Endodermal cell (in vitro differentiated cells): ENCODE measurements at regions not wholly inside any gene's neighbourhood (a gene's known extent, or its start where the extent isn't known, plus 50 kb on each side); places are given as distances from the start of the nearest gene placed in this dataset.
"Not testable (repeated sequence)": the region's sequence is repeated elsewhere in the genome, so short reads cannot be mapped to it uniquely, and the experiment has no call there.

Experiments
- DNase-seq: peaks from one replicate; pipeline ENCODE4 v3.0.0-alpha.2; 2017
- H3K27ac ChIP-seq: 2 replicates; pipeline ENCODE4 v1.5.1; 2013; ENCODE audit warnings: mild to moderate bottlenecking, low read depth, low read length, moderate library complexity
- H3K27me3 ChIP-seq: 2 replicates; pipeline ENCODE4 v1.6.1; 2013; ENCODE audit warnings: mild to moderate bottlenecking, low read length, moderate library complexity; ENCODE audit not compliant: insufficient read depth, control insufficient read depth, poor library complexity, severe bottlenecking
- H3K36me3 ChIP-seq: 2 replicates; pipeline ENCODE4 v1.7.0; 2013; ENCODE audit warnings: mild to moderate bottlenecking, low read length, moderate library complexity; ENCODE audit not compliant: control insufficient read depth, insufficient read depth
- H3K4me1 ChIP-seq: one replicate; pipeline ENCODE4 v1.7.0; 2013; ENCODE audit warnings: low read length; ENCODE audit not compliant: control insufficient read depth, insufficient read depth
- H3K4me3 ChIP-seq: 2 replicates; pipeline ENCODE4 v1.5.1; 2013; ENCODE audit warnings: mild to moderate bottlenecking, low read length, moderate library complexity
- H3K9ac ChIP-seq: 2 replicates; pipeline ENCODE4 v1.6.1; 2013; ENCODE audit warnings: mild to moderate bottlenecking, low read length, moderate library complexity; ENCODE audit not compliant: poor library complexity, severe bottlenecking; ENCODE audit errors: extremely low read depth
- H3K9me3 ChIP-seq: 2 replicates; pipeline ENCODE4 v1.6.1; 2013; ENCODE audit warnings: mild to moderate bottlenecking, low read length, moderate library complexity; ENCODE audit not compliant: control insufficient read depth
- H3K27ac Mint-ChIP-seq: 2 replicates; pipeline ENCODE4 v1.8.0; 2020; ENCODE audit warnings: mixed read lengths
- H3K27me3 Mint-ChIP-seq: 2 replicates; pipeline ENCODE4 v1.8.0; 2021; ENCODE audit warnings: mild to moderate bottlenecking, mixed read lengths; ENCODE audit not compliant: insufficient read depth
- H3K36me3 Mint-ChIP-seq: 2 replicates; pipeline ENCODE4 v1.8.0; 2020; ENCODE audit warnings: low read depth, mixed read lengths
- H3K4me1 Mint-ChIP-seq: 2 replicates; pipeline ENCODE4 v1.8.0; 2020; ENCODE audit warnings: mixed read lengths
- H3K4me3 Mint-ChIP-seq: 2 replicates; pipeline ENCODE4 v1.8.0; 2020; ENCODE audit warnings: mild to moderate bottlenecking, moderate library complexity, mixed read lengths
- H3K9me3 Mint-ChIP-seq: 2 replicates; pipeline ENCODE4 v1.8.0; 2020; ENCODE audit warnings: mild to moderate bottlenecking, mixed read lengths
- CTCF ChIP-seq: fragments of 200-600 bp; sonication (generic); conservative IDR thresholded peaks from 2 replicates; pipeline ENCODE4 v1.5.0; 2021; ENCODE audit warnings: antibody characterized with exemption, mild to moderate bottlenecking
- WGBS, 2 experiments: methylation state at CpG; one replicate each; pipeline versions ENCODE4 v1.1.5 to v1.1.7; 2013; ENCODE audit warnings: missing lambda C conversion rate in 2 of 2, mixed read lengths in 1 of 2; ENCODE audit not compliant: insufficient coverage in 1 of 2, insufficient read length in 1 of 2; 5-methylcytosine and 5-hydroxymethylcytosine counted together

DNA sequence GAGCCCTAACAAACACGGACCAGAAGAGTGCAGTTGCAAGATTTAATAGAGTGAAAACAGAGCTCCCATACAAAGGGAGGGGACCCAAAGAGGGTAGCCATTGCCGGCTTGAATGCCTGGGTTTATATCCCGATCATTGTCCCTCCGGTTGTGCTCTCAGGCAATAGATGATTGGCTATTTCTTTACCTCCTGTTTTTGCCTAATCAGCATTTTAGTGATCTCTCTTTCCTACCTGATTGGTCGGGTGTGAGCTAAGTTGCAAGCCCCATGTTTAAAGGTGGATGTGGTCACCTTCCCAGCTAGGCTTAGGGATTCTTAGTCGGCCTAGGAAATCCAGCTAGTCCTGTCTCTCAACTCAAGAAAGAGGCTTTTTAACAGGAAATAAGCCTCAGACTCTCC, 186.9 kb upstream of the TBX22 start:
- not testable (repeated sequence) for H3K4me3 ChIP-seq, H3K36me3 ChIP-seq, DNase-seq, H3K27me3 Mint-ChIP-seq, H3K27me3 ChIP-seq, H3K9ac ChIP-seq, H3K36me3 Mint-ChIP-seq, H3K9me3 ChIP-seq, H3K27ac Mint-ChIP-seq, H3K4me1 Mint-ChIP-seq, H3K27ac ChIP-seq, H3K4me3 Mint-ChIP-seq, H3K4me1 ChIP-seq
- WGBS, 2 experiments = 82% methylated on average over 5 of the region's 6 CpGs; no CpG with 5 or more reads in 1 of the 2 experiments
- peaks cover 77% of the 10 kb centered on the region for H3K9me3 Mint-ChIP-seq

DNA sequence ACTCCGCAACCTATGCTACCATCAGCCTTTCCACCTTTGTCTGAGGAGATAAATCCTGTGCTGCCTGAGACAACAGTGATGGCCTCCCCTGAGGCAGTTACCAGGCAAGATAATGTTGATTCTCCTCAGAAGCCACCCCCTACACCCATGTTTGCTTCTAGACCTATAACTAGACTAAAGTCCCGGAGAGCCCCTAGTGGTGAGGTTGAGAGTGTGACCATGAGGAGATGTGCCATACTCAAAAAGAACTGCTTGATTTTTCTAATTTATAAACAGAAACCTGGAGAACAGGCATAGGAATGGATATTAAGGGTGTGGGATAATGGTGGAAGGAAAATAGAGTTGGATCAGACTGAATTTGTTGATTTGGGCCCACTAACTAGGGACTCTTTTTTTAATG, 164.4 kb upstream of the TBX22 start:
- H3K4me3 ChIP-seq, H3K9ac ChIP-seq, H3K4me1 ChIP-seq, H3K36me3 Mint-ChIP-seq, H3K9me3 ChIP-seq, H3K4me3 Mint-ChIP-seq, H3K36me3 ChIP-seq, H3K27ac ChIP-seq, H3K27me3 Mint-ChIP-seq, H3K27me3 ChIP-seq, H3K27ac Mint-ChIP-seq, H3K4me1 Mint-ChIP-seq: not testable (repeated sequence)
- WGBS, 2 experiments = 100% methylated on average over 1 of the region's 2 CpGs; no CpG with 5 or more reads in 1 of the 2 experiments
- DNase-seq = peak; percentile 51
- peak; percentile 50 for TF ChIP-seq CTCF
- peaks cover 51% of the 10 kb centered on the region for H3K9me3 Mint-ChIP-seq

- Histone ChIP-seq H3K27me3 (no peaks in the 10 kb centered on the region), H3K9me3 (no peaks in the 10 kb centered on the region), H3K4me1 (no peaks in the 10 kb centered on the region), H3K9ac (no peak overlapping the region), H3K36me3 (no peaks in the 10 kb centered on the region), H3K4me3 (no peak overlapping the region), H3K27ac (no peak overlapping the region)
- WGBS, 2 experiments = 50% methylated on average over 1 of the region's 1 CpG; no CpG with 5 or more reads in 1 of the 2 experiments
- H3K4me1 Mint-ChIP-seq = no peaks in the 10 kb centered on the region
- no peaks in the 10 kb centered on the region for H3K36me3 Mint-ChIP-seq
- H3K27me3 Mint-ChIP-seq = no peaks in the 10 kb centered on the region
- TF ChIP-seq CTCF = no peak
- DNase-seq = no peak
- H3K27ac Mint-ChIP-seq = no peak overlapping the region
- peaks cover 48% of the 10 kb centered on the region for H3K9me3 Mint-ChIP-seq
- H3K4me3 Mint-ChIP-seq = no peak overlapping the region
Measured at GRCh38 chrX:79854469-79854868, 160.1 kb upstream of the TBX22 start.
